ENCODE measurements at regions not wholly inside any gene's neighbourhood (a gene's known extent, or its start where the extent isn't known, plus 50 kb on each side); places are given as distances from the start of the nearest gene placed in this dataset.

DNA sequence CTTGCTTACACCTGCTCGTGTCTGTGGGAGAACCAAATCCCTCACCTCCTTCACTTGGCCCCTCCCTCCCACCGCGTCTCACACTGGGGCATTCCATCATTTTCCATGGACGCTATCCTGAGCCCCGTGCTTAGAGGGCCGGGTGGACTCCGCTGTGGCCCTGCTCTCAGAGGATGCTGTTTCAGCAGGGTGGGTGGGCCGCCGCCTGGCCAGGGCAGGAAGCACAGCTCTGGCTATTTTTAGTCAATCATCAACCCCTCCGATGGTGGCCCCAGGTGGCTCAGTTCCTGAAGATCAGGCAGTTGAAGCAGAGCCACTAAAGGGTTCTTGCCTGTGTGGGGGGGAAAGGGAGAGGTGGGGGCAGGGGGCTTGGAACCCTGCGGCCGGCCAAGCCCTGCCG is 230.3 kb downstream of the ENGASE start:
- H3K4me3 Mint-ChIP-seq, result no peak overlapping the region
- no peak overlapping the region for H3K27ac Mint-ChIP-seq
- TF ChIP-seq, protein P1, sequence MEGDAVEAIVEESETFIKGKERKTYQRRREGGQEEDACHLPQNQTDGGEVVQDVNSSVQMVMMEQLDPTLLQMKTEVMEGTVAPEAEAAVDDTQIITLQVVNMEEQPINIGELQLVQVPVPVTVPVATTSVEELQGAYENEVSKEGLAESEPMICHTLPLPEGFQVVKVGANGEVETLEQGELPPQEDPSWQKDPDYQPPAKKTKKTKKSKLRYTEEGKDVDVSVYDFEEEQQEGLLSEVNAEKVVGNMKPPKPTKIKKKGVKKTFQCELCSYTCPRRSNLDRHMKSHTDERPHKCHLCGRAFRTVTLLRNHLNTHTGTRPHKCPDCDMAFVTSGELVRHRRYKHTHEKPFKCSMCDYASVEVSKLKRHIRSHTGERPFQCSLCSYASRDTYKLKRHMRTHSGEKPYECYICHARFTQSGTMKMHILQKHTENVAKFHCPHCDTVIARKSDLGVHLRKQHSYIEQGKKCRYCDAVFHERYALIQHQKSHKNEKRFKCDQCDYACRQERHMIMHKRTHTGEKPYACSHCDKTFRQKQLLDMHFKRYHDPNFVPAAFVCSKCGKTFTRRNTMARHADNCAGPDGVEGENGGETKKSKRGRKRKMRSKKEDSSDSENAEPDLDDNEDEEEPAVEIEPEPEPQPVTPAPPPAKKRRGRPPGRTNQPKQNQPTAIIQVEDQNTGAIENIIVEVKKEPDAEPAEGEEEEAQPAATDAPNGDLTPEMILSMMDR (IDR thresholded peaks at IDR 0.05; ENCODE audit: unreplicated experiment), result no peak
- H3K9me3 Mint-ChIP-seq, result no peaks in the 10 kb centered on the region
- peaks cover 53% of the 10 kb centered on the region for H3K27me3 Mint-ChIP-seq (ENCODE audit: low read depth)
- no peak for DNase-seq (ENCODE audit: low spot score in 2 of 2, unreplicated experiment in 2 of 2)
- no peaks in the 10 kb centered on the region for H3K4me1 Mint-ChIP-seq
- no peaks in the 10 kb centered on the region for H3K36me3 Mint-ChIP-seq

DNA sequence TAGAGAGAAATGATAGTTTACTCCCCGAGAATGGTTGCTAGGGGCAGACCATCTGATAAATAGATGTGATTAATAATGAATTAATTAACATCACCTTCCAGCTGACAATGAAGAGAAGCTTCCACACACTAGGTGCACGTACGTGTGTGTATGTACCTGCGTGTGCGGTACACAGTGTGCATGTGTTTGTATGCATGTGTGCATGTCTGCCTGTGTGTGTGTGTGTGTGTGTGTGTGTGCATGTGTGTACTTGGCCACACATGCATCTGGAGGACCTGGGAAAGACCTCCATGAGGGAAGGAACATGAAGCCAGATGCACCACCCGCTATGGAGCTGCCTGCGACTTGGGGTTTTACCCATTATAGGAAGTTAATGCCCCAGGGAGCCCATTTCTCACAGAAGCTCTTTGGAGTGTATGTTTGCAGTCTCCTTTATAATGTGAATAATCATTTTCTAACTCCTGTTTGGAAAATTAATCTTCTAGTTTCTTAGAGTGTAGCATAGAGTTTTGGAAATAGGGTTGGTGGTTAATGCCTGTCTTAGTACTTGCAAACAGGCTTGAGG is 229.1 kb downstream of the ENGASE start:
- TF ChIP-seq, protein P1 (IDR thresholded peaks at IDR 0.05; ENCODE audit: unreplicated experiment), result no peak
- Mint-ChIP-seq H3K27ac (no peak overlapping the region), H3K4me1 (no peaks in the 10 kb centered on the region), H3K9me3 (no peaks in the 10 kb centered on the region), H3K4me3 (no peak overlapping the region), H3K36me3 (no peaks in the 10 kb centered on the region), H3K27me3 (ENCODE audit: low read depth) (peaks cover 56% of the 10 kb centered on the region)
- no peak for DNase-seq (ENCODE audit: low spot score in 2 of 2, unreplicated experiment in 2 of 2)

DNA sequence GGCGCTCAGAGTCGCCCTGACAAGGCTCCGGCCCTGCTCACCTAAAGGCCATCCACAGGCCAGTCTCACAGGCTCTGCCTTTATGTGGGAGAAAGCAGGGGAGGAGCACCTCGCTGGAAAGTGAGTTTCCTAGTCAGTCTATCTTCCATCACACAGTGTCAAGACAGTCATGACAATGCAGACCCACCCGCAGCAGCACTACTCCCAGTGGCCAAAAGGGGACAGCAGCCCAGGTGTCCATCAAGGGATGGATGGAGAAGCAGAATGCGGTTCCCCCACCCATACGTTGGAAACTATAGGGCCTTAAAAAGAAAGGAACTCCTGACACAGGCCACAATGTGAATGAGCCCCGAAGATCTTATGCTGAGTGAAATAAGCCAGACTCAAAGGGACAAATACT is 226.8 kb downstream of the ENGASE start:
- Mint-ChIP-seq H3K36me3 (no peaks in the 10 kb centered on the region), H3K4me1 (no peaks in the 10 kb centered on the region), H3K27ac (no peak overlapping the region), H3K9me3 (no peaks in the 10 kb centered on the region), H3K27me3 (ENCODE audit: low read depth) (peaks cover 67% of the 10 kb centered on the region), H3K4me3 (no peak overlapping the region)
- no peak for DNase-seq (ENCODE audit: low spot score in 2 of 2, unreplicated experiment in 2 of 2)
- TF ChIP-seq, protein P1 (IDR thresholded peaks at IDR 0.05; ENCODE audit: unreplicated experiment), result no peak

DNA sequence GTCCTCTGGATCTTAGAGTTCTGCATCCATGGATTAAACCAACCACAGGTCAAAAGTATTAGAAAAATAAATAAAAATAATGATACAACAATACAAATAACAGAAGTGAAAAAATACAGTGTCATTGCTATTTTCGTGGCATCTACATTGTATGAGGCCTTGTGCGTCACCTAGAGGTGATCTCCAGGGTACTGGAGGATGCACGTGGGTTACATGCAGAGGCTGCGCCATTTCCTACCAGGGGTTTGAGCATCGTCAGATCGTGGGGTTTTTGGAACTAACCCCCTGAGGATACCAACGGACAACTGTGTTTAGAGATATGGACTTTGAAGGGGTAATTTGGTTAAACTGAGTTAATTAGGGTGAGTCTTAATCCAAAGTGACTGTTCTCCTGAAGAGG is 224.7 kb downstream of the ENGASE start:
- Mint-ChIP-seq H3K27ac (no peak overlapping the region), H3K4me1 (no peaks in the 10 kb centered on the region), H3K36me3 (no peaks in the 10 kb centered on the region), H3K27me3 (ENCODE audit: low read depth) (peaks cover 73% of the 10 kb centered on the region), H3K4me3 (no peak overlapping the region), H3K9me3 (no peaks in the 10 kb centered on the region)
- TF ChIP-seq, protein P1 (IDR thresholded peaks at IDR 0.05; ENCODE audit: unreplicated experiment), result no peak
- no peak for DNase-seq (ENCODE audit: low spot score in 2 of 2, unreplicated experiment in 2 of 2)

DNA sequence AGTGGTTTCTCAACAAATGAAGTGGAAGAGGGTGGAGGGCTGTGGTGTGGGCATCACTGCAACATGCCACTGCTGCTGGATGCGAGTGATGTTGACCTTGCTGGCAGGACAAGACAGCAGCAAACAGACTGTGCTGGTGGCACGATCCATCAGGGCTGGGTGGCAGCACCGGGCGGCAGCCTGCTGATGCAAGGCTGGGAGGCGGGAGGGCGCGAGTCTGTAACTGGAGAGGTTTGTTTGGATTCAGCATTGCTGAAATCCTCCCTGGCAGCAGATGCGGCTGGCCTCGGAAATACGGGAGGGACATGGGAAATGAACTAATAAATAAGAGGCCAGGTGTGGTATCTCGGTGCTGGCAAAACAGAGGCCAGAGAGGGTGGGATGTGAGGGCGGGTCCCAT is 224.2 kb downstream of the ENGASE start:
- Mint-ChIP-seq H3K27ac (no peak overlapping the region), H3K36me3 (no peaks in the 10 kb centered on the region)

More for the DNA sequence above, 224.2 kb downstream of the ENGASE start:
- TF ChIP-seq, protein P1 (IDR thresholded peaks at IDR 0.05; ENCODE audit: unreplicated experiment), result no peak
- DNase-seq (ENCODE audit: low spot score in 2 of 2, unreplicated experiment in 2 of 2), result no peak
- H3K9me3 Mint-ChIP-seq, result no peaks in the 10 kb centered on the region
- H3K27me3 Mint-ChIP-seq (ENCODE audit: low read depth), result peaks cover 71% of the 10 kb centered on the region
- no peak overlapping the region for H3K4me3 Mint-ChIP-seq
- H3K4me1 Mint-ChIP-seq, result no peaks in the 10 kb centered on the region
